Right lobe of liver (tissue), 6 donors: ENCODE measurements at regions not wholly inside any gene's neighbourhood (a gene's known extent, or its start where the extent isn't known, plus 50 kb on each side); places are given as distances from the start of the nearest gene placed in this dataset.

Source experiments
- ATAC-seq, 4 donors: fragments of 200-7000 bp; cut with Tn5 transposase; one replicate each; pipeline ENCODE4 v1.9.1; 2020; ENCODE audit warnings: mild to moderate bottlenecking in 4 of 4, moderate library complexity in 4 of 4
- DNase-seq, 3 donors: peaks; one replicate each; pipeline ENCODE4 v3.0.0-alpha.2; 2020
- H3K27ac ChIP-seq, 3 donors: fragments of 200-600 bp; one replicate each; pipeline ENCODE4 v1.8.0; 2022
- H3K27me3 ChIP-seq, 2 donors: fragments of 200-600 bp; one replicate each; pipeline ENCODE4 v1.8.0; 2022
- H3K36me3 ChIP-seq, 4 donors: fragments of 200-600 bp; sonication (generic) in 1 of 4; one replicate each; pipeline versions ENCODE4 v1.5.1 to v1.8.0; 2017 to 2022; ENCODE audit warnings: control low read depth in 1 of 4
- H3K4me1 ChIP-seq, 4 donors: fragments of 200-600 bp; sonication (generic) in 1 of 4; one replicate each; pipeline versions ENCODE4 v1.5.1 to v1.8.0; 2017 to 2022; ENCODE audit warnings: control low read depth in 1 of 4
- H3K4me3 ChIP-seq, 3 donors: fragments of 200-600 bp; one replicate each; pipeline ENCODE4 v1.8.0; 2022
- H3K9me3 ChIP-seq, 4 donors: fragments of 200-600 bp; sonication (generic) in 1 of 4; one replicate each; pipeline versions ENCODE4 v1.5.1 to v1.8.0; 2017 to 2022; ENCODE audit warnings: control low read depth in 1 of 4
- POLR2A ChIP-seq: fragments of 450-650 bp; IDR thresholded peaks from one replicate; pipeline ENCODE4 v1.6.1; 2017; ENCODE audit warnings: antibody characterized with exemption, mild to moderate bottlenecking
- WGBS: methylation state at CpG from one replicate; pipeline ENCODE4 v1.1.6; 2018; ENCODE audit warnings: low coverage, low lambda C conversion rate; ENCODE audit not compliant: insufficient coverage; ENCODE audit errors: missing lambda C conversion rate; 5-methylcytosine and 5-hydroxymethylcytosine counted together
- intact Hi-C, 2 donors: fragments of 100-400 bp; cut with DNase I; formaldehyde crosslinking; loops; one replicate each; pipeline versions ENCODE4 v1.11.2 to v1.14.1; 2022
- TF ChIP-seq, protein P1 (sequence below), 4 donors: fragments of 200-600 bp in 3 of 4; fragments of 450-650 bp in 1 of 4; IDR thresholded peaks; one replicate each; pipeline versions ENCODE4 v1.5.1 to v1.8.0; 2016 to 2022; ENCODE audit warnings: antibody characterized with exemption in 4 of 4, mild to moderate bottlenecking in 2 of 4
- donor health status: DM: no; HTN: yes; CAD: no.
- donor health status: DM: no; HTN: no; CAD: no.
- donor health status: DM: no; HTN: no; CAD: no.
- donor health status: DM: no; HTN: yes; CAD: no.
- donor health status: DM: no; HTN: yes; CAD: no.

DNA sequence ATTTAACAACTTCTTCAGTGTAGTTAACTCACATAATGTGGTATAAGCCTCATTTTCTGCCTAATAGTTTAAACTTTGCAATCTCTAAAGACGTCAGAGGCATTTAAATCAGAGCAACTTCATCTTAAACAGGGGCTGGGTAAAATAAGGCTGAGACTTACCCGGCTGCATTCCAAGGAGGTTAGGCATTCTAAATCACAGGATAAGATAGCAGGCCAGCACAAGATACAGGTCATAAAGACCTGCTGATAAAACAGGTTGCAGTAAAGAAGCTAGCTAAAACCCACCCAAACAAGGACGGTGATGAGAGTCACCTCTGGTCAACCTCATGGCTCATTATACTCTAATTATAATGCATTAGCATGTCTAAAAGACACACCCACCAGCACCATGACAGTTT is 115.6 kb upstream of the PKP2 start:
- TF ChIP-seq, protein P1, sequence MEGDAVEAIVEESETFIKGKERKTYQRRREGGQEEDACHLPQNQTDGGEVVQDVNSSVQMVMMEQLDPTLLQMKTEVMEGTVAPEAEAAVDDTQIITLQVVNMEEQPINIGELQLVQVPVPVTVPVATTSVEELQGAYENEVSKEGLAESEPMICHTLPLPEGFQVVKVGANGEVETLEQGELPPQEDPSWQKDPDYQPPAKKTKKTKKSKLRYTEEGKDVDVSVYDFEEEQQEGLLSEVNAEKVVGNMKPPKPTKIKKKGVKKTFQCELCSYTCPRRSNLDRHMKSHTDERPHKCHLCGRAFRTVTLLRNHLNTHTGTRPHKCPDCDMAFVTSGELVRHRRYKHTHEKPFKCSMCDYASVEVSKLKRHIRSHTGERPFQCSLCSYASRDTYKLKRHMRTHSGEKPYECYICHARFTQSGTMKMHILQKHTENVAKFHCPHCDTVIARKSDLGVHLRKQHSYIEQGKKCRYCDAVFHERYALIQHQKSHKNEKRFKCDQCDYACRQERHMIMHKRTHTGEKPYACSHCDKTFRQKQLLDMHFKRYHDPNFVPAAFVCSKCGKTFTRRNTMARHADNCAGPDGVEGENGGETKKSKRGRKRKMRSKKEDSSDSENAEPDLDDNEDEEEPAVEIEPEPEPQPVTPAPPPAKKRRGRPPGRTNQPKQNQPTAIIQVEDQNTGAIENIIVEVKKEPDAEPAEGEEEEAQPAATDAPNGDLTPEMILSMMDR (IDR thresholded peaks at IDR 0.05) = no peak
- TF ChIP-seq POLR2A = no peak
- no peaks in the 10 kb centered on the region for H3K4me1 ChIP-seq
- WGBS = 16% methylated on average over 3 of the region's 3 CpGs
- no peaks in the 10 kb centered on the region for H3K27me3 ChIP-seq
- H3K9me3 ChIP-seq = no peaks in the 10 kb centered on the region
- intact Hi-C loops = no loop called here
- H3K27ac ChIP-seq = no peak overlapping the region
- H3K36me3 ChIP-seq = no peaks in the 10 kb centered on the region
- ATAC-seq (no peak), DNase-seq (no peak)
- no peak overlapping the region for H3K4me3 ChIP-seq

DNA sequence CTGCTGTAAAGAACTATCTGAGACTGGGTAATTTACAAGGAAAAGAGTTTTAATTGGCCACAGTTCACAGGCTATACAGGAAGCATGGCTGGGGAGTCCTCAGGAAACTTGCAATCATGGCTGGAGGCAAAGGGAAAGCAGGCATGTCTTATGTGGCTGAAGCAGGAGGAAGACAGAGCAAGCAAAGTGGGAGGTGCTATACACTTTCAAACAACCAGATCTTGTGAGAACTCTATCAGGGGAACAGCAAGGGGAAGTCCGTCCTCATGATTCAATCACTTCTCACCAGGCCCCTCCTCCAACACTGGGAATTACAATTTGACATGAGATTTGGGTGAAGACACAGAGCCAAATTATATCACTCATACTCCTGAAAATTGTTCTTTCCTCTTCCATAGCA is 109.5 kb upstream of the PKP2 start:
- WGBS = 44% methylated on average over 1 of the region's 1 CpG
- no peak overlapping the region for H3K4me3 ChIP-seq
- intact Hi-C loops = no loop called here
- H3K36me3 ChIP-seq = no peaks in the 10 kb centered on the region
- no peak overlapping the region for H3K27ac ChIP-seq
- H3K9me3 ChIP-seq = no peaks in the 10 kb centered on the region
- DNase-seq (no peak), ATAC-seq (no peak)
- no peaks in the 10 kb centered on the region for H3K27me3 ChIP-seq
- no peaks in the 10 kb centered on the region for H3K4me1 ChIP-seq
- TF ChIP-seq, protein P1 (IDR thresholded peaks at IDR 0.05) = no peak
- TF ChIP-seq POLR2A = no peak

DNA sequence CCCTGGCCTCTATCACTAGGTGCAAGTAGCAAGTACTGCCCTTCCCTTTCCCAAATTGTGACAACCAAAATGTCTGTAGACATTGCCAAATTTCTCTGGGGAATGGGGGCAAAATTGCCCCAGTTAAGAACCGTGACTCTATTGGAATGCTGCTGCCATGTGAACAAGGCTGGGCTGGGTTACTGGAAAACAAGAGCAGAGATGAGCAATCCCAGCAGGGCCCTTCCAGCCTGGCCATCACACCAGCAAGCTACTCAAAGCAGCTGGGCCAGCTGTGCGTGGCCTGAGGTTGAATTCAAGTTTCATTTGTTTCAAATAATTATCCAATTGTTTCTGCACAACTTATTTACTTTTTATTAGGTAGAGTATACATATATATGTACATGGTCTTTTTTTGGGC is 103.4 kb upstream of the PKP2 start:
- 22% methylated on average over 2 of the region's 2 CpGs for WGBS
- Histone ChIP-seq H3K9me3 (no peaks in the 10 kb centered on the region), H3K36me3 (no peaks in the 10 kb centered on the region), H3K27ac (no peak overlapping the region), H3K4me3 (no peak overlapping the region), H3K4me1 (no peaks in the 10 kb centered on the region), H3K27me3 (no peaks in the 10 kb centered on the region)
- intact Hi-C loops = no loop called here
- DNase-seq (no peak), ATAC-seq (no peak)
- TF ChIP-seq, protein P1 (IDR thresholded peaks at IDR 0.05) = no peak
- no peak for TF ChIP-seq POLR2A

DNA sequence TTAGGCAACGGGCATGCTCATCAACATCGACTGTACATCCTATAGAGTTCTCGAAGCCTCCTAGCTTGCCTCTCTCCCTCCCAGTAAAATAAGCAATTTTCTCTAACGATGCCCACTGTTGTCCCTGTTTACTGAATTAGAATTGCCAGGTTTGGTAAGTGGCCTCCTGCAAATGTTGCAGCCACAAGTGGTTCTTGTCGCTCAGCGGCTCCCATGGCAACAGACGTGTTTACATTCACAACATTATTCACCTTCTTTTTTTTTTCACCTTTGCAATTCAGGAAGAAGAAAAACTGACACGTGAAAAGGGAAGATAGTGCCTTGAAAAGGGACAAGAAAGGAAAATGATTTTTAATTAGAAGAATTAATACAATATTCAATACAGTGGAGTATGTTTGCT is 100.9 kb upstream of the PKP2 start:
- Histone ChIP-seq H3K27me3 (no peaks in the 10 kb centered on the region), H3K9me3 (no peaks in the 10 kb centered on the region), H3K4me3 (no peak overlapping the region), H3K36me3 (no peaks in the 10 kb centered on the region), H3K4me1 (no peaks in the 10 kb centered on the region), H3K27ac (no peak overlapping the region)
- intact Hi-C loops = no loop called here
- no peak for TF ChIP-seq POLR2A
- TF ChIP-seq, protein P1 (IDR thresholded peaks at IDR 0.05) = no peak
- DNase-seq = no peak
- WGBS = 41% methylated on average over 8 of the region's 8 CpGs
- no peak for ATAC-seq

DNA sequence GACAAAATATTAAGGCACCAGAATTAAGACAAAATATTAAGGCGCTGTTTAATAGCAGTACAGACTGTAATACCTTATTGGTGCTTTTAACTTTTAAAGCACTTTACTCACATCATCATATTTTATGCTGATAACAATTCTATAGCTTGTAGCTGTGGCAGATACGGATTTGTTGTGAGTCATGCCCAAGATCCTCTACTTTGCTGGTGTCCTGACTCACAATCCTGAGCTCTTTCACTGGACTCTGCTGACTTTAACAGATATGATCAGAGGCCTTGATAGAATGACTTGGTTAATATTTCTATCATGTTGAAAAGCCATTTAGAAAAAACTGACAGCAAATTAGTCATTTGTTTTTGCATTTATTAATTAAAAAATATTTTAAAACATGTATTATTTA is 99.0 kb upstream of the PKP2 start:
- Histone ChIP-seq H3K36me3 (no peaks in the 10 kb centered on the region), H3K27me3 (no peaks in the 10 kb centered on the region), H3K4me3 (no peak overlapping the region), H3K27ac (no peak overlapping the region), H3K4me1 (no peaks in the 10 kb centered on the region), H3K9me3 (no peaks in the 10 kb centered on the region)
- TF ChIP-seq, protein P1 (IDR thresholded peaks at IDR 0.05) = no peak
- no peak for TF ChIP-seq POLR2A
- ATAC-seq = no peak
- intact Hi-C loops = no loop called here
- DNase-seq = no peak
- 13% methylated on average over 2 of the region's 2 CpGs for WGBS
